Lower leg skin (tissue), 3 donors: ENCODE measurements at regions not wholly inside any gene's neighbourhood (a gene's known extent, or its start where the extent isn't known, plus 50 kb on each side); places are given as distances from the start of the nearest gene placed in this dataset.

ENCODE experiments used
- POLR2A ChIP-seq, 2 donors: fragments of 450-650 bp; IDR thresholded peaks; one replicate each; pipeline ENCODE4 v1.6.1; 2016 to 2017; ENCODE audit warnings: antibody characterized with exemption in 2 of 2, mild to moderate bottlenecking in 1 of 2, moderate library complexity in 1 of 2
- TF ChIP-seq, protein P1 (sequence below), 3 donors: fragments of 450-650 bp; IDR thresholded peaks; one replicate each; pipeline ENCODE4 v1.5.1; 2016; ENCODE audit warnings: antibody characterized with exemption in 3 of 3, mild to moderate bottlenecking in 3 of 3, moderate library complexity in 2 of 3

DNA sequence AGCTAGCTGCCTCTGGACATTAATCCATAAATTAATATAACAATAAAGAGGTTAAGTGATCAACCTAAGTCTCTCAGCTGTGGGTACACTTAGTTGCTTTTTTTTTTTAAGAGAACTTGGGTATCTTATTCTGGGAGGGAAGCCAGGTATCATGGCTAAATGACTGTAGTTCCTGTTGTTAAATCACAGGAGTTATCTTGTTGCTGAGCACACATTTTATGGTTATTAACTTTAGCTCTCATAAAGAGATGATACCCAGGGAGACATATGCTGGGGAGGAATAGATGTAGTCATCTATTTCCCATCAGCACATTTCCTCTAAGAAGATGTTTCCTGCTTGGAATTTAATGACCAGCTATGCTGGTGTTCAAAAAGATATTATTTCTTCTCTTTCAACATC, 227.8 kb downstream of the PTGER3 start:
- TF ChIP-seq, protein P1, sequence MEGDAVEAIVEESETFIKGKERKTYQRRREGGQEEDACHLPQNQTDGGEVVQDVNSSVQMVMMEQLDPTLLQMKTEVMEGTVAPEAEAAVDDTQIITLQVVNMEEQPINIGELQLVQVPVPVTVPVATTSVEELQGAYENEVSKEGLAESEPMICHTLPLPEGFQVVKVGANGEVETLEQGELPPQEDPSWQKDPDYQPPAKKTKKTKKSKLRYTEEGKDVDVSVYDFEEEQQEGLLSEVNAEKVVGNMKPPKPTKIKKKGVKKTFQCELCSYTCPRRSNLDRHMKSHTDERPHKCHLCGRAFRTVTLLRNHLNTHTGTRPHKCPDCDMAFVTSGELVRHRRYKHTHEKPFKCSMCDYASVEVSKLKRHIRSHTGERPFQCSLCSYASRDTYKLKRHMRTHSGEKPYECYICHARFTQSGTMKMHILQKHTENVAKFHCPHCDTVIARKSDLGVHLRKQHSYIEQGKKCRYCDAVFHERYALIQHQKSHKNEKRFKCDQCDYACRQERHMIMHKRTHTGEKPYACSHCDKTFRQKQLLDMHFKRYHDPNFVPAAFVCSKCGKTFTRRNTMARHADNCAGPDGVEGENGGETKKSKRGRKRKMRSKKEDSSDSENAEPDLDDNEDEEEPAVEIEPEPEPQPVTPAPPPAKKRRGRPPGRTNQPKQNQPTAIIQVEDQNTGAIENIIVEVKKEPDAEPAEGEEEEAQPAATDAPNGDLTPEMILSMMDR (IDR thresholded peaks at IDR 0.05) = no peak
- no peak for TF ChIP-seq POLR2A (IDR thresholded peaks at IDR 0.05)
